ENCODE measurements at regions not wholly inside any gene's neighbourhood (a gene's known extent, or its start where the extent isn't known, plus 50 kb on each side); places are given as distances from the start of the nearest gene placed in this dataset.

DNA sequence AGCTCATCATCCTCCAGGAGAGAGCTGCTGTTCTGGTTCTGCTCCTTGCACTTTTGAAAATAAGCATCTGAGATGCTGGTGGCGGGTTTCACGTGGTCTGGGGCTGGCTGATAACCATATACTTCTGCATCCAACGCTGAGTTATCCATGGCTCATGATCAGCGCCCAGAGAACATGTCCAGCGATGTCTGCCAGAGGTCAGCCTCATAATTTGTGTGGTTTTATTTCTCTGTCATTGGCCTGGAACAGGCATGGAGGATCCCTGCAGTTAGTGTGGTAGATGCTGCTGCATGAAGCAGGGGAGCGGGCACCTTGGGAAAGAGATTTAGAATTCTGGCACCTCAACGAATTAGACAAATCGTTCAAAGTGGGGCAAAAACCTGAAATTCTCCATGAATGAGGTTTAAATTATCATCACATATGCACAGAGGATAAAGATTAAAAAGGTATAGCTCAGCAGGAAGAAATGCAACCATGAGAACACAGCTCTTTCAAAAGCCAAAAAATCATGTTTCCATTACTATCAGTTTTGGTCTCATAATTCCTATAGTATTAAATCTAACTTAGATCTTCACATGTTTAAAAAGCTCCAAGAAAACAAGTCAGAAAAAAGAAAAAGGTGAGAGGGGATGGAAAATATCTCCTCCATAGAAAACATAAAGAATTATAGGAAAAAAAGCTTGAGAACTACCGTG, 157.2 kb downstream of the SOD2 start:
- H3K4me3 ChIP-seq (replicated peaks in 1 of 4; ENCODE audit: control extremely low read depth in 1 of 4, insufficient read depth in 1 of 4, low read depth in 3 of 4, low read length in 4 of 4) = no peak overlapping the region
- no peak overlapping the region for H3K9ac ChIP-seq (ENCODE audit: insufficient read depth, low read length)
- H3K36me3 ChIP-seq (ENCODE audit: control insufficient read depth, insufficient read depth, low read length) = no peaks in the 10 kb centered on the region
- no peaks in the 10 kb centered on the region for H3K9me3 ChIP-seq (ENCODE audit: control insufficient read depth, insufficient read depth, low read depth, low read length)
- no peaks in the 10 kb centered on the region for H3K79me2 ChIP-seq (ENCODE audit: control insufficient read depth, insufficient read depth, low read length)
- H4K20me1 ChIP-seq (ENCODE audit: control insufficient read depth, extremely low read depth, insufficient read depth, low read length) = no peaks in the 10 kb centered on the region
- no peak overlapping the region for H2AFZ ChIP-seq (ENCODE audit: low read length)
- H3K4me1 ChIP-seq (ENCODE audit: control insufficient read depth, extremely low read depth, insufficient read depth, low read length) = no peaks in the 10 kb centered on the region
- no peak for DNase-seq (ENCODE audit: low read depth in 2 of 2)
- no peaks in the 10 kb centered on the region for H3K27me3 ChIP-seq (ENCODE audit: control insufficient read depth, insufficient read depth, low read length)
- TF ChIP-seq EZH2 (IDR thresholded peaks at IDR 0.05; ENCODE audit: low read length, missing control alignments) = no peak
- TF ChIP-seq, protein P1, sequence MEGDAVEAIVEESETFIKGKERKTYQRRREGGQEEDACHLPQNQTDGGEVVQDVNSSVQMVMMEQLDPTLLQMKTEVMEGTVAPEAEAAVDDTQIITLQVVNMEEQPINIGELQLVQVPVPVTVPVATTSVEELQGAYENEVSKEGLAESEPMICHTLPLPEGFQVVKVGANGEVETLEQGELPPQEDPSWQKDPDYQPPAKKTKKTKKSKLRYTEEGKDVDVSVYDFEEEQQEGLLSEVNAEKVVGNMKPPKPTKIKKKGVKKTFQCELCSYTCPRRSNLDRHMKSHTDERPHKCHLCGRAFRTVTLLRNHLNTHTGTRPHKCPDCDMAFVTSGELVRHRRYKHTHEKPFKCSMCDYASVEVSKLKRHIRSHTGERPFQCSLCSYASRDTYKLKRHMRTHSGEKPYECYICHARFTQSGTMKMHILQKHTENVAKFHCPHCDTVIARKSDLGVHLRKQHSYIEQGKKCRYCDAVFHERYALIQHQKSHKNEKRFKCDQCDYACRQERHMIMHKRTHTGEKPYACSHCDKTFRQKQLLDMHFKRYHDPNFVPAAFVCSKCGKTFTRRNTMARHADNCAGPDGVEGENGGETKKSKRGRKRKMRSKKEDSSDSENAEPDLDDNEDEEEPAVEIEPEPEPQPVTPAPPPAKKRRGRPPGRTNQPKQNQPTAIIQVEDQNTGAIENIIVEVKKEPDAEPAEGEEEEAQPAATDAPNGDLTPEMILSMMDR (conservative IDR thresholded peaks at IDR 0.05 in 1 of 2, IDR thresholded peaks at IDR 0.05 in 1 of 2; ENCODE audit: low read depth in 1 of 2, low read length in 2 of 2) = no peak
- no peak overlapping the region for H3K27ac ChIP-seq (ENCODE audit: insufficient read depth, low read length)
- no peak overlapping the region for H3K4me2 ChIP-seq (ENCODE audit: extremely low read depth, insufficient read depth, low read length)

DNA sequence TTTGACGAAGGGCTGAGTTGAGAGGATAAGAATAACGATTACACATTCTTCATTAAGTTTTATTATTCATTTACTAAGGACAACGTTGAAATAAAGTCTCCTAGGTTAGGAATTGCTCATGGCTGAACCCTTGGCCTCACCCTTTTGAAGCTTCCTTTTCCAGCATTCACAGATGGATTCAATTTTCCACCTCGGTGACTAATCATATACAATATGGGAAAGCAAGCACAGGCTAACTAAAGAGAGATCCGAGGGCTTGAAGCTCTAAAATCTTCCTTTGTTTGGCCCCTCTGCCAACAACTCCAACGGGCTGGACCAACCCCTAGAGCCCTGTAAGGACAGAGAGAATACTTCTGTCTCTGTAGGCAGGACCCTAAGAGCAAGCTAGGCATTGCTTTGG, 159.5 kb downstream of the SOD2 start:
- no peak for TF ChIP-seq EZH2 (IDR thresholded peaks at IDR 0.05; ENCODE audit: low read length, missing control alignments)
- TF ChIP-seq, protein P1 (conservative IDR thresholded peaks at IDR 0.05 in 1 of 2, IDR thresholded peaks at IDR 0.05 in 1 of 2; ENCODE audit: low read depth in 1 of 2, low read length in 2 of 2) = no peak
- Histone ChIP-seq H3K9me3 (ENCODE audit: control insufficient read depth, insufficient read depth, low read depth, low read length) (no peaks in the 10 kb centered on the region), H3K4me1 (ENCODE audit: control insufficient read depth, extremely low read depth, insufficient read depth, low read length) (no peaks in the 10 kb centered on the region), H3K36me3 (ENCODE audit: control insufficient read depth, insufficient read depth, low read length) (no peaks in the 10 kb centered on the region), H3K9ac (ENCODE audit: insufficient read depth, low read length) (no peak overlapping the region), H4K20me1 (ENCODE audit: control insufficient read depth, extremely low read depth, insufficient read depth, low read length) (no peaks in the 10 kb centered on the region), H3K27me3 (ENCODE audit: control insufficient read depth, insufficient read depth, low read length) (no peaks in the 10 kb centered on the region), H3K4me2 (ENCODE audit: extremely low read depth, insufficient read depth, low read length) (no peak overlapping the region), H2AFZ (ENCODE audit: low read length) (no peak overlapping the region), H3K4me3 (replicated peaks in 1 of 4; ENCODE audit: control extremely low read depth in 1 of 4, insufficient read depth in 1 of 4, low read depth in 3 of 4, low read length in 4 of 4) (no peak overlapping the region), H3K27ac (ENCODE audit: insufficient read depth, low read length) (no peak overlapping the region), H3K79me2 (ENCODE audit: control insufficient read depth, insufficient read depth, low read length) (no peaks in the 10 kb centered on the region)
- DNase-seq (ENCODE audit: low read depth in 2 of 2) = peak in 1 of 2 donors; percentile 61

DNA sequence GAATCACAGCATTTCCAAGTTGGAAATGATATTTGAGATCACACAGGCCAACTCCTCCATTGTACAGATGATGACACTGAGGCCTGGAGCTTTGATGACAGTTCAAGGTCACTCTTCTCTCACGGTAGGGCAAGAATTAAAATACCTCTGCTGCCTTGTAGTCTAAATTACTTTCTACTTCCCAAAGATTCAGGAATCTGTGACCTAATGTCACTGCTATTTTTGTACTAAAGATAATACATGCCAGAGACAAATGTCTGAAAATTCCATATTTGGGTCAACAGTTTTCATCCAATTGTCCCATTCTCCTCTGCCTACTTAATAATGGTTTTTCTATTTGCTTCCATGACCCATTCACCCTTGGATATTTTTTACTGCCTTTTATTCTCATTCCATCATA, 160.0 kb downstream of the SOD2 start:
- no peaks in the 10 kb centered on the region for H3K4me1 ChIP-seq (ENCODE audit: control insufficient read depth, extremely low read depth, insufficient read depth, low read length)
- H4K20me1 ChIP-seq (ENCODE audit: control insufficient read depth, extremely low read depth, insufficient read depth, low read length) = no peaks in the 10 kb centered on the region
- DNase-seq (ENCODE audit: low read depth in 2 of 2) = peak in 1 of 2 donors; percentile 33
- TF ChIP-seq EZH2 (IDR thresholded peaks at IDR 0.05; ENCODE audit: low read length, missing control alignments) = no peak
- TF ChIP-seq, protein P1 (conservative IDR thresholded peaks at IDR 0.05 in 1 of 2, IDR thresholded peaks at IDR 0.05 in 1 of 2; ENCODE audit: low read depth in 1 of 2, low read length in 2 of 2) = no peak
- H3K4me3 ChIP-seq (replicated peaks in 1 of 4; ENCODE audit: control extremely low read depth in 1 of 4, insufficient read depth in 1 of 4, low read depth in 3 of 4, low read length in 4 of 4) = no peak overlapping the region
- H3K9me3 ChIP-seq (ENCODE audit: control insufficient read depth, insufficient read depth, low read depth, low read length) = no peaks in the 10 kb centered on the region
- H3K27me3 ChIP-seq (ENCODE audit: control insufficient read depth, insufficient read depth, low read length) = no peaks in the 10 kb centered on the region
- H3K27ac ChIP-seq (ENCODE audit: insufficient read depth, low read length) = no peak overlapping the region
- H3K4me2 ChIP-seq (ENCODE audit: extremely low read depth, insufficient read depth, low read length) = no peak overlapping the region
- no peaks in the 10 kb centered on the region for H3K79me2 ChIP-seq (ENCODE audit: control insufficient read depth, insufficient read depth, low read length)
- H2AFZ ChIP-seq (ENCODE audit: low read length) = no peak overlapping the region
- H3K9ac ChIP-seq (ENCODE audit: insufficient read depth, low read length) = no peak overlapping the region
- H3K36me3 ChIP-seq (ENCODE audit: control insufficient read depth, insufficient read depth, low read length) = no peaks in the 10 kb centered on the region
